Activated T-cell treated with anti-CD3 and anti-CD28 coated beads, Interleukin-2, amount 50 U/mL, for 72 hours (primary cell): ENCODE measurements at regions not wholly inside any gene's neighbourhood (a gene's known extent, or its start where the extent isn't known, plus 50 kb on each side); places are given as distances from the start of the nearest gene placed in this dataset.

Source experiments
- ATAC-seq, 2 donors: fragments of 150-1000 bp; cut with Tn5 transposase; replicated peaks in 1 of 2; 2 replicates each; pipeline ENCODE4 v1.10.0; 2021; ENCODE audit warnings: moderate library complexity in 2 of 2, mild to moderate bottlenecking in 1 of 2
- DNase-seq, 2 donors: peaks; one replicate each; pipeline ENCODE4 v3.0.0; 2021 to 2022; ENCODE audit warnings: mixed read lengths in 1 of 2
- H3K27ac Mint-ChIP-seq: one replicate; pipeline ENCODE4 v1.8.0; 2022; ENCODE audit warnings: mild to moderate bottlenecking, moderate library complexity, mixed read lengths
- H3K27me3 Mint-ChIP-seq: one replicate; pipeline ENCODE4 v1.8.0; 2022; ENCODE audit warnings: low read depth, mixed read lengths
- H3K36me3 Mint-ChIP-seq, 2 donors: one replicate each; pipeline ENCODE4 v1.8.0; 2022; ENCODE audit warnings: mixed read lengths in 2 of 2, mild to moderate bottlenecking in 1 of 2; ENCODE audit not compliant: insufficient read depth in 2 of 2
- H3K4me1 Mint-ChIP-seq: one replicate; pipeline ENCODE4 v1.8.0; 2022; ENCODE audit warnings: low read depth, mixed read lengths
- H3K4me3 Mint-ChIP-seq, 2 donors: one replicate each; pipeline ENCODE4 v1.8.0; 2022; ENCODE audit warnings: mild to moderate bottlenecking in 2 of 2, mixed read lengths in 2 of 2, moderate library complexity in 2 of 2
- H3K9me3 Mint-ChIP-seq, 2 donors: one replicate each; pipeline ENCODE4 v1.8.0; 2022; ENCODE audit warnings: mixed read lengths in 2 of 2

DNA sequence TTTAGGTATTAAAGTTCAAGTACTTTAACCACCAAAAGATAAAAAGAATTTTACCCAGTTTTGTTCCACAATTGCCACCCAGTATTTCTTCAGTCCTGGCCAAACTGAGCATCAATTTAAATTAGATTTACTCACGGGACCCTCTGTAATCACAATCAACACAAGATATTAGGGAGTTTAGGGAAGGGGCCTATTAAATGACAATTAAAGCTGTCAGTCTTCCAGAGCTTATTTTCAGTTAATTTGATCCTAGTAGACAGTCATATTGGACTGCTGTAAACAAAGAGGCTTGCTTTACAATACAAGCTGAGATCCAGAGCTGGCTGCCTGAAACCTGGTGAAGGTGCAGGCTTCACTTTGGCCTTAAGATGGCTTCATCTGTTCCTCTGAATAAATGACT, 321.2 kb upstream of the NBEA start:
- Mint-ChIP-seq H3K27me3 (no peaks in the 10 kb centered on the region), H3K4me1 (no peaks in the 10 kb centered on the region)

DNA sequence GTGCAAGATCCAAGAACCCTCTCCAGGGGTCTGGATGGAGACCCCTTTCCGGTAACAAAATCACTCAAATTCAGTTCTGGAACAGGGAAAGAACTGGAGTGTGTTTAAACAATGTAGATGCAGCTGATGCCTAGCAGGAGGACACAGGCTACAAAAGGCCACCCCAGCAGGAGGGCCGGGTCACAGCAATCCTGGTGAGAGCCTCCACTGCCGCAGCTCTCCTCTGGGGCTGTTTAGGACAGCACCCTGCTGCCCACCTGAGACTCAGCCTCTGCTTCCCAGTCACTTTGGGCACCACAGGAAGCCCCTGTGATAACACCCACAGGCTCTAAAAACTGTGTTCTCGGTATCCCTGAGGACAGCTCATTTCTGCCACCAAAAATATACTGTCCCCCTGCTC, 318.7 kb upstream of the NBEA start:
- ATAC-seq (no peak), DNase-seq (no peak)
- Mint-ChIP-seq H3K27me3 (no peaks in the 10 kb centered on the region), H3K9me3 (peaks cover 0 to 3% of the 10 kb centered on the region in 2 donors), H3K4me1 (no peaks in the 10 kb centered on the region), H3K4me3 (no peak overlapping the region), H3K27ac (no peak overlapping the region), H3K36me3 (no peaks in the 10 kb centered on the region)

More for the DNA sequence above, 321.2 kb upstream of the NBEA start:
- Mint-ChIP-seq H3K4me3 (no peak overlapping the region), H3K36me3 (no peaks in the 10 kb centered on the region), H3K27ac (no peak overlapping the region), H3K9me3 (peaks cover 0 to 3% of the 10 kb centered on the region in 2 donors)
- DNase-seq (no peak), ATAC-seq (no peak)

DNA sequence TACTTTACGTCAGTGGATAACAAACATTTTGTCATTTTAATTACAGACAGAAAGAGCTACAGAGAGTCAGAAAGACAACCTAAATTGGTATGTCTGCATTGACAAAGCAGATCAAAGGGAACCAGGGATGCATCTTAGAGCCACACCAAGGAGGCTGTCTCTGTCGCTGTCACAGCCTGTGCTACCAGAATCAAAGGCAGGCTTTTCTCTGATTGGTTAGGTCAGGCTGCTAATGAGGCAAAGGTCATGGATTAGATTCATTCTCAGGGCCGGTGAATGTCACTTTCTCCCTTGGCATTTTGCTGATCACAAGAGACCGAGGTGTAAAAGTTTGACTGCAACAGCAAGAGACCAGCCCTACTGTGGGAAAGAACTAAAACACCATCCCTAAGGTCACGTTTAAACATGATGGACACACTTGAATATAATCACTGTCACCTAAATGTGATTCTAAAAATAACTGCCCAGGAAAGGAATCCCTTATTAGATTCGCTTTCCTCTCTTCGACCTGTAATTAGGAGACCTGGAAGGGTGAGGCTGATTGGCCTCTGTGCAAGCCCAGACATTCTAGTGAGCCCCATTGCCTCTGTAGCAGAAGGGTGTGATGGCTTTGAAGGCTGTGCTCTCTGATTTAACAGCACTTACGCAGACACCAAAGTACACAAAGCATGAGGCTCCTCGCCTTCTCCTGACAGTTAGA, 314.4 kb upstream of the NBEA start:
- Mint-ChIP-seq H3K27me3 (no peaks in the 10 kb centered on the region), H3K4me1 (no peaks in the 10 kb centered on the region), H3K27ac (no peak overlapping the region), H3K36me3 (no peaks in the 10 kb centered on the region), H3K9me3 (no peaks in the 10 kb centered on the region), H3K4me3 (no peak overlapping the region)
- DNase-seq = no peak
- ATAC-seq = no peak

DNA sequence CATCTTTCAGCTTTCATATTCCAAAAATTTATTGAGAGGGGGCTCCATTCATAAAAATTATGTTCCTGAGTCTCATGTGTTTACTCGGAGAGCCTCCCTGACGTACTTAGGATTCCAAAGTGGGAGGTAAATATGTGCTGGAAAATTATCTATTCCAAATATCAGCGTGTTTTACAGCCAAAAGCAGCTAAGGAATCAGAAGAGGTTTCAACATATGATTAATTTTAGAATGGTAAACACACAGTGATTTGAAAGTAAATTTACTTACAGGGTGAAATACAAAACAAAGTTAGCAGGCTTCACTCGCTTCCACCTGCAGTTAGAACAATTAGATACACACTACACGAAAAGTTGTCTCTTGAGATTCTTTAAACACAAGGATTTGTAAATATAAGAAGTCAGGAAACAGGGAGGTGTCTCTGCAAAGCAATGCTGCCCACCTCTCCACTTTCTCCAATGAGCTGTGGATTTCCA, 313.8 kb upstream of the NBEA start:
- Mint-ChIP-seq H3K27me3 (no peaks in the 10 kb centered on the region), H3K27ac (no peak overlapping the region), H3K9me3 (no peaks in the 10 kb centered on the region), H3K36me3 (no peaks in the 10 kb centered on the region), H3K4me3 (no peak overlapping the region), H3K4me1 (no peaks in the 10 kb centered on the region)
- DNase-seq (no peak), ATAC-seq (no peak)

DNA sequence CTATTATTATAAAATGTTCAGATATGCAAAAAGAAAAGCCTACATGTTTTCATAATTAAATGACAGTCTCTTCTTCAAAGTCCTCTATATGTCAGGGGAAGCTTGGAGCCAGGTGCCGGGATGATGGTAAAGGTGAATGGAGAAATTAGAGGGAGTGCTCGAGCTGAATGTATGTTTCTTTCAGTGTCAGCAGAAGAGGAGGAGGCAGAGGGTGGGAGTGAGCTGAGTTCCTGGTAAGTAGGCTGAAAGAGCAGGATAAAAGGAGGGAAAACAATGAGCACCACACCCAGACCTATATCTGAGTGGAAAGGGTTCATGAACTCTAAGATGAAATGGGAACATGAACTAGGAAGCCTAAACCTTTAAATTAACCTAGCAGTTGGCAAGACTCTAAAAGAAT, 307.6 kb upstream of the NBEA start:
- Mint-ChIP-seq H3K27me3 (no peaks in the 10 kb centered on the region), H3K9me3 (peaks cover 1 to 2% of the 10 kb centered on the region in 2 donors), H3K4me3 (no peak overlapping the region), H3K36me3 (no peaks in the 10 kb centered on the region), H3K4me1 (no peaks in the 10 kb centered on the region), H3K27ac (no peak overlapping the region)
- ATAC-seq (no peak), DNase-seq (no peak)

DNA sequence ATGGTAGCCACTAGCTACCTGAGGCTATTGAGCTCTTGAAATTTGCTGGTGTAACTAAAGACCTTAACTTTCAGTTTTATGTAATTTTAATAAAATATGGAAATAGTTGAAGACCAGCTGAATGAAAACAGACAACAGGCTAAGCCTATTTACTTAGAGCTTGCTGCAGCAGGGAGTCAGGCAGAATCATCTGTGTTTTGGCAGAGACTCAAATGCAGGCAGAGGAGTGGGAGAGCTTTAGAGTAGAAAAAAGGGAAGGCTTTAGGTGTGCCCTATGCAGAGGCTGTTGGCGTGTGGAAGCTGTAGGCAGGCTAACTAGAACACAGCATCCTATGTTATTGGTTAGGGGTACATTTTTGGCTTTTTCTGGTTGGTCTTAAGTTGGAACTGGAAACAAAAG, 304.9 kb upstream of the NBEA start:
- Mint-ChIP-seq H3K27me3 (no peaks in the 10 kb centered on the region), H3K27ac (no peak overlapping the region), H3K9me3 (peaks cover 1 to 2% of the 10 kb centered on the region in 2 donors), H3K4me3 (no peak overlapping the region), H3K36me3 (no peaks in the 10 kb centered on the region), H3K4me1 (no peaks in the 10 kb centered on the region)
- no peak for ATAC-seq
- DNase-seq = no peak

DNA sequence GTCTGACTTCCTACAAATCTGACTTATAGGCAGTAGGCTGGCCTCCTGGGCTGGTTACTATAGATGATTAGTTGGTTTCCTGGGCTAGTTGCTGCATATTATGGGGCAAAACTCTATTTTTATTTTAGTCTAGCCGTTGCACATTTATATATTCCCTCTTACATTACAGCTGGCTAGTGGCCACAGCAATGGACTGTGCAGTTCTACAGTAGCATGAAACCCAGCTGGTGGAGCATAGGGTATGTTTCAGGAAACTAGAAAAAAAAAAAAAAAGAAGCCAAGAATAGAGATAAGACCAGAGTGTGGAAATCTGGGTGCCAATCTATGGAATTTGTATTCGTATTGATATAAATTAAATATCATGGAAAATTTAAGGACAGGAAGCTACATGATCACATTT, 304.4 kb upstream of the NBEA start:
- no peaks in the 10 kb centered on the region for H3K4me1 Mint-ChIP-seq
- H3K9me3 Mint-ChIP-seq = peaks cover 1 to 2% of the 10 kb centered on the region in 2 donors
- no peaks in the 10 kb centered on the region for H3K36me3 Mint-ChIP-seq
- ATAC-seq (no peak), DNase-seq (no peak)
- no peaks in the 10 kb centered on the region for H3K27me3 Mint-ChIP-seq
- H3K27ac Mint-ChIP-seq = no peak overlapping the region
- H3K4me3 Mint-ChIP-seq = no peak overlapping the region

DNA sequence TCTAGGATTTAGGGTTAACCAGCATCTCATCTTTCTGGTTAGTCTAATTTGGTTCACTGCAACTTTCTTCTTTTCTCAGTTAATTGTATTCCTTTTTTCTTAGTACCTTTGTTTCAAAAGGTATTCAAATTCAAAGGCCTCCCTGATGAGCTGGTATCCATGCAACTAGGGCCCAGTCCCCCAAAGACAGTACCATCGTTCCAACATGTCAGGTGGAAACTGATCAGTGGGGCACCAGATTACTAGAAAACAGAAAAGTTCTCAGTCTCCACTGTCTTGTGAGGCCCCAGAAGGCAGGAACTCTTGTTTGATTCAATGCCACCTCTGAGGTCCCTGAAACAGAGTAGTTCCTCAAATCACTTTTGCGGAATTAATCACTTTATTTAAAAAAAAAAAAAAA, 303.2 kb upstream of the NBEA start:
- Mint-ChIP-seq H3K4me3 (no peak overlapping the region), H3K9me3 (peaks cover 1 to 2% of the 10 kb centered on the region in 2 donors), H3K27me3 (no peaks in the 10 kb centered on the region), H3K36me3 (no peaks in the 10 kb centered on the region), H3K4me1 (no peaks in the 10 kb centered on the region), H3K27ac (no peak overlapping the region)
- ATAC-seq (no peak), DNase-seq (no peak)

DNA sequence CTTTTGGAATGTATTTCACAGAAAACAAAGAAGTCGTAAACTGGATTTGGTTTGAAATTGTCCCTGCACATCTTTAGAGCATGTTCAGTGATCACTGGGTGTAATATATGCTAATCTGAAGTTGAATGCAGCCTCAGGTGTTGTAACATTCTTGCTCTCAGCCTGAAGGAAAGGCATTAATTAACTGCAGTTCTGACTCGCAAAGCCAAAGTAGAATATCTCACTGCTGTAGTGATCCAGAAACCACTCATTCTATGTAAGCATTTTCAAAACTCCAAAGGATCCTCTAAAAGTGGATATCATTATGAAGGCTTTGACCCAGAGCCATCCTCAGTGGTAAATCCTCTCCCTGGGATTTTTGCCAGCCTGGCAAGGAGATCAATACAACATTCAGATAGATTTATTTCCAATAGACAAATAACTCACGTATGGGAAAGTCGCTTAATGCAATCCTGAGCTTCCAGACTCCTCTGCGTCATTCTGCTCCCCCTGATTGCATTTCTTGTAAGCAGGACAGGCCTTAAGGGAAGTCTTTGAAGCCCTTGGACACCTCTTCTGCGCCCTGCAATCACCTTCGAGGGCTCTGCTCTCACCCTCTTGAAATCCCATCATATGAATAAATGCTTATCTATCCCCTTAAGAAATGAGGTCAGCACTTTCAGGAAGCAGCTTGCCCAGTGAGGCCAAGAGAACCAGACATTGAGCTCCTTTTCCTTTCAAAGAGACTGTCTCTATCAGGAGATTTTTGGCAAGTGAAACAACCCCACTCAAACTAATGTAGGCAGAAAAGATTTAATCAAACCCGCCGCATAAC, 301.7 kb upstream of the NBEA start:
- Mint-ChIP-seq H3K4me1 (no peaks in the 10 kb centered on the region), H3K27ac (no peak overlapping the region), H3K9me3 (peaks cover 0 to 2% of the 10 kb centered on the region in 2 donors), H3K36me3 (no peaks in the 10 kb centered on the region), H3K4me3 (no peak overlapping the region), H3K27me3 (no peaks in the 10 kb centered on the region)
- ATAC-seq (no peak), DNase-seq (no peak)

DNA sequence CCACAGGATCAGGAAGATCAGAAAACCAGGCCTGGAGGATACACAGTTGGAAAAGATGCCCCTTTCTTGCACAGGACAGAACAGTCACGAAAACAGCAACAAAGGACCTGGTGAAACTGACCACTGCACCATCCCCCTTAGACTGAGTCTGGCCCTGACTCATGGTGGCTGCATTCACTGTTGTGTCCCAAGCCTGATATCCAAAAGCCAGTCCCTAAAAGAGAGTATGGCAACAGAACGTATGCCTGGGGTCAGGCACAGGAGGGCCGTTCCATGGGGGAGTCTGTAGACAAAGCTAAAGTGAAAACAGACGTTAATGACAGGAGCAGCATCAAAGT, 301.1 kb upstream of the NBEA start:
- no peak overlapping the region for H3K4me3 Mint-ChIP-seq
- H3K27me3 Mint-ChIP-seq = no peaks in the 10 kb centered on the region
- no peaks in the 10 kb centered on the region for H3K36me3 Mint-ChIP-seq
- ATAC-seq = no peak
- H3K9me3 Mint-ChIP-seq = peaks cover 0 to 2% of the 10 kb centered on the region in 2 donors
- no peak overlapping the region for H3K27ac Mint-ChIP-seq
- no peak for DNase-seq
- H3K4me1 Mint-ChIP-seq = no peaks in the 10 kb centered on the region

DNA sequence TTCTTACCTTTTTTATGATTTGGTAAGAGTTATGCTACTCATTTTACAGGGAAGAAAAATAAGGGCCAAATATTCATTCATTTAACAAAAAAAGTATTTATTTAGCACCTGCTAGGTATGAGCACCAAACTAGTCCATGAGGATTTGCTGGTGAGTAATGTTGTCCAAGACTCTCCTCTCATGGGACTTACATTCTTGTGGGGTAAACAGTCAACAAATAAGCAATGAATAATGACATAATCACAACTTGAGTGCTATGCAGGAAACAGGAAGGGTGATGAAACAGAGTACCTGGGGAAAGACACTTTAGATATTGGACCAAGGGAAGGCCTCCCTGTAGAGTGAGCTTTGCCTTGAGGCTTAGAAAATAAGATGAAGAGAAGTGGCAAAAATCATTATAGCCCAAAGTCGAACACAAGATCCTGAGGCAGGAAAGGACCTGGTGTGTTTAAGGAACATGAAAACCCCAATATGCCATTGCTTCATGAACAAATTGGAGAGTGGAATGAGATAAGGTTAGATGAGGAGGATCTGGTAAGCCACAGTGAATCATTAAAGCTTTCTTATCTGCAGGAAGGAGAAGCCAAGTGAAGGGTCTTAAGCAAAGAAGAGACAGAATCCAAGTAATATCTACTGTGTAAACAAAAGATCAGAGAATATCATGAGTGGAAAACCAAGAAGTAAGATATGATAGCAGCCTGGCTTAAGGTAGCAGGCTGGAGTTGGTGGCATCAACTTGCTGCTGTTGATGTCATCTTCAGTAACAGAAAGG, 294.5 kb upstream of the NBEA start:
- ATAC-seq (no peak), DNase-seq (no peak)
- no peak overlapping the region for H3K27ac Mint-ChIP-seq
- no peaks in the 10 kb centered on the region for H3K27me3 Mint-ChIP-seq
- H3K4me3 Mint-ChIP-seq = no peak overlapping the region
- no peaks in the 10 kb centered on the region for H3K4me1 Mint-ChIP-seq
- H3K9me3 Mint-ChIP-seq = peaks cover 1 to 10% of the 10 kb centered on the region in 2 donors
- no peaks in the 10 kb centered on the region for H3K36me3 Mint-ChIP-seq

DNA sequence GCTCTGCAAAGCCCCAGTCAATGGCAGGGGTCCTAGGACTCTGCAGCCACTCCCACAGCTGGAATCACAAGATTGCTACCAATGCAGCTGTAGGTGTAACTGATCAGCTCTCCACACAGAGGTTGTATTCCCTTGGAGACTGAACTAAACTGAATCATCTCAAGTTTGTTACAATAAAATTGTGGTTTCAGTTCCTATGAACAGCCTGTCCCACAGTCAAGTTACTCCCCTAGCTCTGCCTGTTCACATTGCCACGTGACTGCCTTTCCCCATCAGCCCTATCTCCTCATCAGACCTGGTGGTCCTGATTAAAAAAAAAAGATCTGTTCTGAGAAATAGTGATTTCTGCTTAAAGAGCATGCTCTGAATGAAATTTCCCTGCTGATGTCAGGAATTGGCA, 287.9 kb upstream of the NBEA start:
- Mint-ChIP-seq H3K9me3 (peaks cover 3 to 6% of the 10 kb centered on the region in 2 donors), H3K4me3 (no peak overlapping the region), H3K27me3 (no peaks in the 10 kb centered on the region), H3K36me3 (peaks cover 0 to 1% of the 10 kb centered on the region in 2 donors), H3K4me1 (no peaks in the 10 kb centered on the region), H3K27ac (no peak overlapping the region)
- DNase-seq = no peak
- ATAC-seq = no peak

DNA sequence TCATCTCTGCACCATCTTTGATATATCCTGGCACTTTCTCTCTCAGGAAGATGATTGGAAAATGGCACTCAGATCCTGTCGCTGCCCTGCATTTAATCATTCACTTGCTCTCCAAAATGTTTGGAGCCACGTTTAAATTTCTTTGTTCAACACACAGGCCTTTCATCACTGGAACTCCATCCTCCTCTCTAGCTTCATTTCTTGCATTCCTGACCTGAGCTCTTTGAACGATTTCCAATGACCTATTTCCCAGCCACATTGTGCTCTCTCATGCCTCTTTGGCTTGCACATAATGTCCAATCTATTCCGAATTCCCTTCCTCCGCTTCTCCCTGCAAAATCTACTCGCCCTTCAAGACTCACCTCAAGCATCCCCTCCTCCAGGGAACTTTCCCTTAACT, 287.4 kb upstream of the NBEA start:
- Mint-ChIP-seq H3K4me1 (no peaks in the 10 kb centered on the region), H3K9me3 (peaks cover 3 to 6% of the 10 kb centered on the region in 2 donors), H3K36me3 (peaks cover 0 to 1% of the 10 kb centered on the region in 2 donors), H3K4me3 (no peak overlapping the region), H3K27me3 (no peaks in the 10 kb centered on the region), H3K27ac (no peak overlapping the region)
- ATAC-seq (no peak), DNase-seq (no peak)
